ENCODE measurements at regions not wholly inside any gene's neighbourhood (a gene's known extent, or its start where the extent isn't known, plus 50 kb on each side); places are given as distances from the start of the nearest gene placed in this dataset.
"Not testable (repeated sequence)": the region's sequence is repeated elsewhere in the genome, so short reads cannot be mapped to it uniquely, and the experiment has no call there.

- DNase-seq, result no peak
Observed at GRCh38 chr14:97776890-97777558, 979.8 kb downstream of the VRK1 start.

DNA sequence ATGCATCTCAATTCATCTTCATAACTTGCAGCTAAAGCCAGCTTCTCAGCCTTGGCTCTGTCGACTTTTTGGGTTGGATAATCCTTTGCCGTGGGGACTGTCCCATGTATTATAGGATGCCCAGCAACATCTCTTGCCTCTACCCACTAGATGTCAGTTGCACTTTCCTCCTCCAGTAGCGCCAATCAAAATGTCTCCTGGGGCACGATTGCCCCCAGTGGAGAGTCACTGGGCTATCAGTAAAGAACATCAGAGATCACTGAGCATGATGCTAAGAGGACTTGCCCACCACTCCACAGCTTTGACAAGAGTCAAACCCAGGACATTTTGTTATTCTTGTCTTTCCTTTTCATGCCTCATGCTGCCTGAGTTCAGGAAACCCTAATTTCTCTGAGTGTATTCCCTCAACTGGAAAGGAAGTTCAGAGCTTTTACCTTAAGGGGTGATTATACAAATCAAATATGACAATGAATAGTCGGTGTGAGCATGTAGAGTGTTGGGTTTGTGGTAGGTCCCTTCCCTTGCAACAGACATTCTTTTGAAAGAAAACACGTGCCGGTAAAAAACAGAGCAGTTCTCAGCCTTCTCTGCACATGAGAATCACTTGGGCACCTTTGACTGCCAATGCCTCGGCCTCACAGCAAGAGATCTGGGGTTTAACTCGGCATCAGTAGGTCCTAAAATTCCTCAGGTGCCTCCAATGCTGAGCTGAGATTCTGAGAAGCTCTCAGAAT, 980.6 kb downstream of the VRK1 start:
- no peak for DNase-seq

GRCh38 chr14:97779140-97779539, 982.0 kb downstream of the VRK1 start:
- DNase-seq, result no peak

DNA sequence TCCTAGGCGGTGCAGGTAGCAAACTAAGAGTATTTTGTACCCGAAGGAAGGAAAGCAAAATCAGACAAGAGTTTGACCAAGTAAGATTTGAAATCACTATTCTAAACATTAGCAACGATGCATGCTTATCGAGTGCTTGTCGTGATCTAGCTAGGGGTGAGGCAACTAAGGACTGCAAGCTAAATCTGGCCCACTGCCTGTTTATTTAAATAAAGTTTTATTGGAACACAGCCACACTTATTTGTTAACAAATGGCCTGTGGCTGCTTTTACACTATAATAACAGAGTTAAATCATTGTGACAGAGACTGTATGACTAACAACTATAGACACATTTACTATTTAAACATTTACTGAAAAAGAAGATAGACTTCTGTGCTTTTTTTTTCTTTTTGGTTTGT, 983.6 kb downstream of the VRK1 start:
- DNase-seq, result no peak

GRCh38 chr14:97781961-97782360, 984.8 kb downstream of the VRK1 start:
- no peak for DNase-seq

DNA sequence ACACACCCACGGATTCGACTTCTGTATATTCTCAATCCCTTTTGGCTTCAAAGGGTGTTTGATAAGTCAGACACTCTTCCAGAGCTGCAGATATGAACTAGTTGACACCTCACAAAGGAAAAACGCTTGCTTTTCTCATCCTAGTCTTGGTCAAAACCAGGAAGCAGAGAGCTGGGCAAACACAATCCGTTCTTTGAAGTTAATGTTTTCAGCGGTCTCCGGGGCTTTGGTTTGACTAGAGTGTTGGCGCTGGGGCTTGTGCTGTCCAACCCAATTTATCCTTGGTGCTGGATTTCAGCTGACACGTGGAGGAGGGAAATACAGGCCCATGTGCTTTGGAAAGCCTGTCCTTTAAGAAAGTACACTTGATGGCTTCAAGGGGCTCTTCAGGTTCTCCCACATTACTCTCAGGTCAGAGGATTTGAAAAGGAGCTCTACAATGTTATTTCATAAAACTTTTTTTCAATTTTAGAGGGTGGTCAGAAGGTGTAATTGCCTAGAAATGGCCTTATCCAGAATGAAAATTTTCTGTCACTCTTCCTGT, 985.8 kb downstream of the VRK1 start:
- DNase-seq, result no peak

GRCh38 chr14:97785495-97785894, 988.3 kb downstream of the VRK1 start:
- no peak for DNase-seq

- no peak for DNase-seq
Observed at GRCh38 chr14:97788364-97788763, 991.2 kb downstream of the VRK1 start.

- no peak for DNase-seq
Observed at GRCh38 chr14:97788846-97789526, 991.8 kb downstream of the VRK1 start.

DNA sequence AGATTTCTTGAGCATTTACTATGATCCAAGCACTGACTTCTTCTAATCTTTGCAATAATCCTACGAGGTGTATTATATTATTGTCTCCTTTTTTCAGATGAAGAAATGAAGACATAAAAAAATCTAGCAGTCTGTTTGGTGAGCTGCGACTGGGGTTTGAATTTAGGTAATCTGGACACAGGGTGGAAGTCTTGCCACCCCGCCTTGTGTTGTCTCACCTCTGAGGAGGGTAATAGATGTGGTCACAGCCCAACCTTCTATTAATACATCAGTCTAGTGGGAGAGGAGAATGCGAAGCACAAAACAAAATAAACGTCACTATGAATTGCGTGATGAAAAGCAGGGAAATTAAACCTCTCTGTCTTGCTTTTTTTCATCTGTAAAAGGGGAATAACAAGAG, 993.9 kb downstream of the VRK1 start:
- no peak for DNase-seq

DNA sequence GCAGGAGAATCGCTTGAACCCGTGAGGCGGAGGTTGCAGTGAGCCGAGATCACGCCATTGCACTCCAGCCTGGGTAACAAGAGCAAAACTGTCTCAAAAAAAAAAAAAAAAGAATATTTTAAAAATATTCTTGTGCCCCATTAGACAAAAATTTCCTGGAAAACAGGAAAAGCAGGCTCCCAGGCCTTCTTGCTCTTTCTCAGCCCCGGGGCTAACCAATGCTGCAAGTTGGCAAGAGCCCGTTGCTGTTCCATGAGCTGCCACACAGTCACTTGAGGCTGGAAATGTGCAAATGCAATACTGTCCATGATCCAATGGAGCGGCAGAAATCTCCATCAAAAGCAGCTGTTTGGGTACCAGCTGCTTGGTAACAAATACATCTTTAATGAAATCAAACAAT, 994.7 kb downstream of the VRK1 start:
- DNase-seq, result no peak

DNA sequence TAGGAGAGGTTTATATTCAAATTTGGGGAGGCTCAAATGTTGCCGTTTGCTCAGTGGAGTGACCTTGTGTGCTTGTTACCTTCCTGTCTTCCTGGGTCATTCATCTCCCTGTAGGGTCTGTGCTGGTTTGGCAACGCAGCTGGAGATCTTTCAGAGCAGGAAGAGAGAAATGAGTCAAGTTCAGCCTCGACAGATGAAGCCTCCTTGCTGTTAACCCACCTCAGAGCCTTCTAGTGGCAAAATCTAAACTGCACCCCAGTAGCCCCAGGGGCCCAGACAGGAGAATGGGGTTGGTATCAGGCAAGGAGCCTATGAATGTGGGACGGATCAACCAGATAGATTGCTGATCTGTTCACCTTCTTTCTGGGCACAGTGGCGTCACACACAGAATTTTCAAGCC, 999.3 kb downstream of the VRK1 start:
- DNase-seq, result no peak

GRCh38 chr14:97798176-97798575, 1001.0 kb downstream of the VRK1 start:
- no peak for DNase-seq

- DNase-seq, result no peak
Observed at GRCh38 chr14:97802430-97803373, 1005.5 kb downstream of the VRK1 start.

DNA sequence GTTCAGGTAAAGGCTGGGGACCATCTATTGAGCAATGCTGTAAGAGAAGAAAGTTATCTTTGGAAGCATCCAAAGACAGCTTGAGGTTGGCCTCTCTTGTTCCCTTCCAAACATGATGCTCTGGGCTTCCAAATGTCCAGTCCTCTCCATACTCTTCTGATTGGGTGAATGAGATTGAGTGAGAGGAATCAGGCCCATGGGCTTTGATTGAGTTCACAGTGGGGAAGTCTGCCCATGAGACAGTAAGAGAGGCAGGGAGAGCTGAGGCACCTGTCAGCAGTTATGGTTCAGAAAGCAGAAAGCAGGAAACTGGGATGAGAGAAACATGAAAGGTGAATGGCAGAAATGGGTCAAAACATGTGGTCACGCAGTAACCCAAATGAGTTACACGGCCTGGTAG, 1006.9 kb downstream of the VRK1 start:
- DNase-seq, result no peak

DNA sequence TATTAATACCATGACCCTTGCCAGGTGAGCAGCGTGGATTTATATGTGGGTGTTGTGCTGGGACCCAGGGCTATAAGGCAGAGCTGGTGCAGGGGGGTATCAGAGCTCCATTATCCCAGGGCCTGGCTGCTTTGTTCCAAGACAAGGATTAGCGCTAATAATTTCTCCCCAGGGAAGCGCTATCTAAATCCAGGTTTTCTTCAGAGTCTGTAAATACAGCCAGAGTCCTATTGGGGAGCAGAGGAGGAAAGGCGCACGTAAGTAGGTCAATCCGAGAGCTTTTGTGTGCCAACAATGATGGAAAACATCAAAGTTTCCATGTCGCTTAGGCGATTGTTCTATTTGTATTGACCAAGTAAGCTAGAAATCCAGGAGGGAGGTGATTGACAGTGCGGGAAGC, 1009.7 kb downstream of the VRK1 start:
- DNase-seq, result no peak

GRCh38 chr14:97808541-97808940, 1011.4 kb downstream of the VRK1 start:
- not testable (repeated sequence) for DNase-seq

DNA sequence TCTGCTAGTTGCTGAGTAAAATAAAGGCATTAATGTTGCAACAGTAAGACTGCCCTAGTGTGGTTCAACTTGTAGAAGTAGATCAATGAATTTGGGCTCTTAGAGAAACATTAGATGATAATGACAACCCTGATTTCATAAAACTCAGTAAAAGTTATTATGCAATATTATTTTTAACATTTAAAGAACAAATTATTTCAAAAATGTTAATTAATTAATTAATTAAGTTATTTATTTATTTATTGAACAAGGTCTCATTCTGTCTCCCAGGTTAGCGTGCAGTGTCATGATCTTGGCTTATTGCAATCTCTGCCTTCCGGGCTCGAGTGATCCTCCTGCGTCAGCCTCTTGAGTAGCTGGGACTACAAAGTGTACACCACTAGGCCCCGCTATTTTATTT, 1016.4 kb downstream of the VRK1 start:
- no peak for DNase-seq

GRCh38 chr14:97820781-97821180, 1023.6 kb downstream of the VRK1 start:
- no peak for DNase-seq

GRCh38 chr14:97824218-97824617, 1027.0 kb downstream of the VRK1 start:
- DNase-seq, result no peak

DNA sequence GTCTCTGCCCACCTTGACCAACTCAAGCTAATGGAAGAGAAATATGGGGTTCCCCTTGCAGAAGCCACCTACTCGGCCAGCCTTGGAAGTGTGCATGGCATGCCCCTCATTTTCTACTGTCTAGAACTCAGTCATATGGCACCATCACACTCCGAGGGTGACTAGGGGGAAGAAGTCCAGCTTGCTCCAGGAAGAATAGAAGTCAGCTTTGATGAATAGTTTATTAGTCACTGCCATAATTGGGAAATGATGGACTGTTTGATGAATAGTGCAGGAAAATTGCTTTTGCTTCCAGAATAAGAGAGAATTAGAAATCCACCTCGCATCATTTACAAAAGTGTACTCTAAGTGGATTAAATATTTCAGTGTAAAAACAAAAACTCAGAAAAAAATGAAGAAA, 1030.6 kb downstream of the VRK1 start:
- DNase-seq, result no peak

DNA sequence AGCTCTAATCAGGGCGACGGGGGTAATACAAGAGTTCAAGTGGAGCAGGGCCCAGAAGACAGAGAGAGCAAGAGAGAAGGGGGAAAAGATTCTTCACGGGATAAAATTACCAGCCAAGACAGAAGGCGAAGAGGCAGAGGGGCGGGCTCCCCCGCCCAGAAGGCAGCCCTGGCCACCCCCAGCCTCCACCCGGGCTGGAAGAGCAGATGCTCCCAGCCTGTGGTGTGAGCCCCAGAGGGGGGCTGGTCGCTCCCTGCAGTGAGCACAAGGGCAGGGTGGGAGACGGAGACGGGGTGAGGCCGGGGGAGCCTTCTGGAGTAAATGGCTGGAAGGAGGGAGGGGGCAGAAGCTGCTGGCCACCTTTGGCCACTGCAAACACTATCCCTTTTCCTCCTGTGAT, 1035.6 kb downstream of the VRK1 start:
- no peak for DNase-seq

- no peak for DNase-seq
Observed at GRCh38 chr14:97838986-97839385, 1041.8 kb downstream of the VRK1 start.

Data from stimulated activated CD4-positive, alpha-beta T cell treated with anti-CD3 and anti-CD28 coated beads, Interleukin-4, amount 100 ng/mL, for 24 hours (primary cell).